Hepatocyte (in vitro differentiated cells): ENCODE measurements at regions not wholly inside any gene's neighbourhood (a gene's known extent, or its start where the extent isn't known, plus 50 kb on each side); places are given as distances from the start of the nearest gene placed in this dataset.

Experiments
- DNase-seq: peaks from one replicate; pipeline ENCODE4 v3.0.0-alpha.2; 2016; ENCODE audit warnings: low spot score
- H2AFZ ChIP-seq: fragments of 200-600 bp; sonication (generic); 2 replicates; pipeline ENCODE4 v1.6.0; 2016; ENCODE audit warnings: antibody characterized with exemption, mild to moderate bottlenecking
- H3K27ac ChIP-seq: fragments of 200-600 bp; sonication (generic); 2 replicates; pipeline ENCODE4 v1.5.1; 2016; ENCODE audit warnings: mild to moderate bottlenecking
- H3K27me3 ChIP-seq: fragments of 200-600 bp; sonication (generic); 2 replicates; pipeline ENCODE4 v1.6.1; 2016
- H3K36me3 ChIP-seq: fragments of 200-600 bp; sonication (generic); replicated peaks from 2 replicates; pipeline ENCODE4 v1.5.1; 2016; ENCODE audit warnings: low read depth; ENCODE audit not compliant: insufficient read depth
- H3K4me1 ChIP-seq: fragments of 200-600 bp; sonication (generic); 2 replicates; pipeline ENCODE4 v1.5.1; 2016; ENCODE audit warnings: mild to moderate bottlenecking, moderate library complexity; ENCODE audit not compliant: insufficient read depth
- H3K4me2 ChIP-seq: fragments of 200-600 bp; sonication (generic); 2 replicates; pipeline ENCODE4 v1.6.0; 2016
- H3K4me3 ChIP-seq: fragments of 200-600 bp; sonication (generic); 2 replicates; pipeline ENCODE4 v1.5.1; 2016; ENCODE audit warnings: mild to moderate bottlenecking
- H3K79me2 ChIP-seq: fragments of 200-600 bp; sonication (generic); 2 replicates; pipeline ENCODE4 v1.6.0; 2017; ENCODE audit warnings: mild to moderate bottlenecking
- H3K9me2 ChIP-seq: fragments of 200-600 bp; sonication (generic); replicated peaks from 2 replicates; pipeline ENCODE4 v1.6.0; 2017; ENCODE audit warnings: mild to moderate bottlenecking; ENCODE audit not compliant: insufficient read depth
- H3K9me3 ChIP-seq: fragments of 200-600 bp; sonication (generic); 2 replicates; pipeline ENCODE4 v1.5.1; 2016; ENCODE audit warnings: low read depth, mild to moderate bottlenecking
- H4K20me1 ChIP-seq: fragments of 200-600 bp; sonication (generic); 2 replicates; pipeline ENCODE4 v1.6.0; 2016; ENCODE audit warnings: mild to moderate bottlenecking; ENCODE audit not compliant: insufficient read depth, poor library complexity, severe bottlenecking
- EZH2 ChIP-seq: fragments of 200-600 bp; sonication (generic); IDR thresholded peaks from 2 replicates; pipeline ENCODE4 v1.6.1; 2016; ENCODE audit warnings: antibody characterized with exemption, mild to moderate bottlenecking, borderline replicate concordance
- EZH2phosphoT487 ChIP-seq: fragments of 200-600 bp; sonication (generic); IDR thresholded peaks from one replicate; pipeline ENCODE4 v1.6.1; 2018; ENCODE audit warnings: antibody characterized with exemption, mild to moderate bottlenecking, low read depth, moderate library complexity; ENCODE audit not compliant: unreplicated experiment, severe bottlenecking
- WGBS: methylation state at CpG from one replicate; pipeline ENCODE4 v1.1.6; 2016; ENCODE audit warnings: low lambda C conversion rate; ENCODE audit errors: missing lambda C conversion rate; 5-methylcytosine and 5-hydroxymethylcytosine counted together
- TF ChIP-seq, protein P1 (sequence below): fragments of 200-600 bp; sonication (generic); IDR thresholded peaks from 2 replicates; pipeline ENCODE4 v1.5.1; 2016; ENCODE audit warnings: antibody characterized with exemption, mild to moderate bottlenecking; ENCODE audit not compliant: poor library complexity

GRCh38 chr3:26763723-26764122, 141.2 kb downstream of the LRRC3B start:
- Histone ChIP-seq H3K4me3 (no peak overlapping the region), H3K9me3 (no peaks in the 10 kb centered on the region), H3K27ac (no peak overlapping the region), H2AFZ (no peak overlapping the region), H3K4me2 (no peak overlapping the region), H3K79me2 (no peaks in the 10 kb centered on the region), H3K27me3 (no peaks in the 10 kb centered on the region), H3K4me1 (no peaks in the 10 kb centered on the region), H4K20me1 (no peaks in the 10 kb centered on the region), H3K9me2 (no peaks in the 10 kb centered on the region), H3K36me3 (no peaks in the 10 kb centered on the region)
- no peak for DNase-seq
- TF ChIP-seq EZH2phosphoT487 (no peak), EZH2 (no peak)
- TF ChIP-seq, protein P1, sequence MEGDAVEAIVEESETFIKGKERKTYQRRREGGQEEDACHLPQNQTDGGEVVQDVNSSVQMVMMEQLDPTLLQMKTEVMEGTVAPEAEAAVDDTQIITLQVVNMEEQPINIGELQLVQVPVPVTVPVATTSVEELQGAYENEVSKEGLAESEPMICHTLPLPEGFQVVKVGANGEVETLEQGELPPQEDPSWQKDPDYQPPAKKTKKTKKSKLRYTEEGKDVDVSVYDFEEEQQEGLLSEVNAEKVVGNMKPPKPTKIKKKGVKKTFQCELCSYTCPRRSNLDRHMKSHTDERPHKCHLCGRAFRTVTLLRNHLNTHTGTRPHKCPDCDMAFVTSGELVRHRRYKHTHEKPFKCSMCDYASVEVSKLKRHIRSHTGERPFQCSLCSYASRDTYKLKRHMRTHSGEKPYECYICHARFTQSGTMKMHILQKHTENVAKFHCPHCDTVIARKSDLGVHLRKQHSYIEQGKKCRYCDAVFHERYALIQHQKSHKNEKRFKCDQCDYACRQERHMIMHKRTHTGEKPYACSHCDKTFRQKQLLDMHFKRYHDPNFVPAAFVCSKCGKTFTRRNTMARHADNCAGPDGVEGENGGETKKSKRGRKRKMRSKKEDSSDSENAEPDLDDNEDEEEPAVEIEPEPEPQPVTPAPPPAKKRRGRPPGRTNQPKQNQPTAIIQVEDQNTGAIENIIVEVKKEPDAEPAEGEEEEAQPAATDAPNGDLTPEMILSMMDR: no peak

- Histone ChIP-seq H3K4me1 (no peaks in the 10 kb centered on the region), H3K36me3 (no peaks in the 10 kb centered on the region), H3K4me3 (no peak overlapping the region), H2AFZ (no peak overlapping the region), H3K9me3 (no peaks in the 10 kb centered on the region), H3K4me2 (no peak overlapping the region), H3K9me2 (no peaks in the 10 kb centered on the region), H3K27me3 (no peaks in the 10 kb centered on the region), H4K20me1 (no peaks in the 10 kb centered on the region), H3K27ac (no peak overlapping the region), H3K79me2 (no peaks in the 10 kb centered on the region)
- TF ChIP-seq EZH2: no peak
- TF ChIP-seq EZH2phosphoT487: no peak
- TF ChIP-seq, protein P1: no peak
- DNase-seq: no peak
- WGBS: 41% methylated on average over 1 of the region's 1 CpG
These were observed 143.5 kb downstream of the LRRC3B start for GRCh38 chr3:26766031-26766430.

DNA sequence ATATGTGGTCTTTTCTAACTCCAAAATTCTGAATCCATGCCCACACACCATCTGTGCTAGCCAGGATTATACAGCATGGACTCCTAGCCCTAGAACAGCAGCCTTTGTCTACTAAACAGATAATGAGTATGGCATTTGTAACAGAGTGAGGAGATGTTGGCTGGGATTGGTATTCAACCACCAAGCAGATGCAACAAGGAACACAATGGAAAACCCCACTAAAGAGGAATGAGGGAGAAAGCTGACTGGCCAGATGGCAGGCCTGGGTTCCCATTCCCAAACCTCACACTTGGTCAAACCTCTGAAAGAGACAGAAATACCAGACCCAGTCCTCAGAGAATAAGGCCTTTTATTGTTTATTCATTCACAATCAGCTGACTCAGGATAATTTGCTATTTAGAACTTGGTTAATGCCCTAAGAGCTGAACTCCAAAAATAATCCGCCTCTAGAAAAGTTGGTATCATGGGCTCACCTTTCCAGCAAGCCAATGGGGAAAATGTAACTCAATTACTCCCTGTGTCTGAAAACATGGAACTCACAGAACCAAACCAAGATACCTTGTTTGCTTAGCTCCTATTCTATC, 145.6 kb downstream of the LRRC3B start:
- WGBS: 100% methylated on average over 1 of the region's 1 CpG
- TF ChIP-seq, protein P1: no peak
- TF ChIP-seq EZH2 (no peak), EZH2phosphoT487 (no peak)
- Histone ChIP-seq H3K27me3 (no peaks in the 10 kb centered on the region), H3K79me2 (no peaks in the 10 kb centered on the region), H4K20me1 (no peaks in the 10 kb centered on the region), H3K4me1 (no peaks in the 10 kb centered on the region), H3K27ac (no peak overlapping the region), H3K4me3 (no peak overlapping the region), H3K9me3 (no peaks in the 10 kb centered on the region), H2AFZ (no peak overlapping the region), H3K9me2 (no peaks in the 10 kb centered on the region), H3K4me2 (no peak overlapping the region), H3K36me3 (no peaks in the 10 kb centered on the region)
- no peak for DNase-seq
